ENCODE measurements at regions not wholly inside any gene's neighbourhood (a gene's known extent, or its start where the extent isn't known, plus 50 kb on each side); places are given as distances from the start of the nearest gene placed in this dataset.

DNA sequence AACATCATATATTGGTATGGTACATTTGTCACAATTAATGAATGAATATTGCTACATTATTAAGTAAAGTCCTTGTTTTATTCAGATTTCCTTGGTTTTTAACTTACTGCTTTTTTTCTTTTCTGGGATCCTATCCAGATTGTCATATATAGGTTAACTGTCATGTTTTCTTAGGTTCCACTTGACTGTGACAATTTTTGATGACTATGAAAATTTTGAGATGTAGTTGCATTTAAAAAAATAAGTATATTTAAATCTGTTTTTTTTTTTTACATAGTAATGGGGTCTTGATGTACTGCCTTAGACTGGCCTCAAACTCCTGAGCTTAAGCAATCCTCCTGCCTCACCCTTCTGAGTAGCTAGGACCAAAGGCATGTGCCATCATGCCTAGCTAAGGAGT is 76.8 kb downstream of the ATP6V1G3 start:
- no peaks in the 10 kb centered on the region for H3K36me3 ChIP-seq
- H3K27ac ChIP-seq = no peak overlapping the region
- no peaks in the 10 kb centered on the region for H3K9me3 ChIP-seq
- TF ChIP-seq, protein P1, sequence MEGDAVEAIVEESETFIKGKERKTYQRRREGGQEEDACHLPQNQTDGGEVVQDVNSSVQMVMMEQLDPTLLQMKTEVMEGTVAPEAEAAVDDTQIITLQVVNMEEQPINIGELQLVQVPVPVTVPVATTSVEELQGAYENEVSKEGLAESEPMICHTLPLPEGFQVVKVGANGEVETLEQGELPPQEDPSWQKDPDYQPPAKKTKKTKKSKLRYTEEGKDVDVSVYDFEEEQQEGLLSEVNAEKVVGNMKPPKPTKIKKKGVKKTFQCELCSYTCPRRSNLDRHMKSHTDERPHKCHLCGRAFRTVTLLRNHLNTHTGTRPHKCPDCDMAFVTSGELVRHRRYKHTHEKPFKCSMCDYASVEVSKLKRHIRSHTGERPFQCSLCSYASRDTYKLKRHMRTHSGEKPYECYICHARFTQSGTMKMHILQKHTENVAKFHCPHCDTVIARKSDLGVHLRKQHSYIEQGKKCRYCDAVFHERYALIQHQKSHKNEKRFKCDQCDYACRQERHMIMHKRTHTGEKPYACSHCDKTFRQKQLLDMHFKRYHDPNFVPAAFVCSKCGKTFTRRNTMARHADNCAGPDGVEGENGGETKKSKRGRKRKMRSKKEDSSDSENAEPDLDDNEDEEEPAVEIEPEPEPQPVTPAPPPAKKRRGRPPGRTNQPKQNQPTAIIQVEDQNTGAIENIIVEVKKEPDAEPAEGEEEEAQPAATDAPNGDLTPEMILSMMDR (IDR thresholded peaks at IDR 0.05) = no peak
- H3K4me1 ChIP-seq = no peaks in the 10 kb centered on the region
- ATAC-seq = no peak
- no peaks in the 10 kb centered on the region for H3K27me3 ChIP-seq
- no peak overlapping the region for H3K4me3 ChIP-seq
- no peak for DNase-seq
- intact Hi-C loops (cut with DNase I) = loop anchor here in 1 of 2 donors (10.0 kb wide), 1 partner anchor 389 kb away; no protein-coding TSS in a partner anchor

DNA sequence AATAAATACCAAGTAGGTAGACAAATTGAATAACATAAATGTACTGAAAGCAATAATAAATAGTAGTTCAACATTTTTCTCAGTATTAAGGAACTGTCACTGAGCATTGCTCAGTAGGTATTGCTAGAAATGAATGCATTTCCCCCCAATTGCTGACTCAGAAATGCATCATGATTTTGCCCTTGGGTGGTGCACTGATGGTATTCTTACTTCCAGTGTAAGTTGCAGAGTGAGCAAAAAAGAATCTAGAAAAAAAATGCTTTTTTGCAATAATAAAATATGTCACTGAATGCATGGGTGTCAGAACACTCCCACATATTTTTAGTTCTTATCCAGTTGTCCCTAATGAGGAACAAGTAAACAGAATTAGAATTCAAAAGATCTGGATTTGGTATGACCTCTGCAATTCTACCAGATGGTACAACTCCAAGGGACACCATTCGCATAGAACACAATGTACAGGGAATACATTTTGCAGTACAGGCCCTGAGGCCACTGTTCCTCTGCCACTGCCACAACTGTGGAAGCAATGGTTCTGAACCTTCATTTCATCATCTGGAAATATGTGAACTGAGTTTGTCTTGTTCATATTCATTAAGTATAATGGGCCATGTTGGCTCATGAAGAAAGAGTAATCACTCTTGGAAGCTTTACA is 78.0 kb downstream of the ATP6V1G3 start:
- Histone ChIP-seq H3K4me3 (no peak overlapping the region), H3K36me3 (no peaks in the 10 kb centered on the region), H3K4me1 (no peaks in the 10 kb centered on the region), H3K9me3 (no peaks in the 10 kb centered on the region), H3K27ac (no peak overlapping the region), H3K27me3 (no peaks in the 10 kb centered on the region)
- TF ChIP-seq, protein P1 (IDR thresholded peaks at IDR 0.05) = no peak
- intact Hi-C loops (cut with DNase I) = loop anchor here in 1 of 2 donors (10.0 kb wide), 1 partner anchor 388 kb away; no protein-coding TSS in a partner anchor
- DNase-seq (no peak), ATAC-seq (no peak)

DNA sequence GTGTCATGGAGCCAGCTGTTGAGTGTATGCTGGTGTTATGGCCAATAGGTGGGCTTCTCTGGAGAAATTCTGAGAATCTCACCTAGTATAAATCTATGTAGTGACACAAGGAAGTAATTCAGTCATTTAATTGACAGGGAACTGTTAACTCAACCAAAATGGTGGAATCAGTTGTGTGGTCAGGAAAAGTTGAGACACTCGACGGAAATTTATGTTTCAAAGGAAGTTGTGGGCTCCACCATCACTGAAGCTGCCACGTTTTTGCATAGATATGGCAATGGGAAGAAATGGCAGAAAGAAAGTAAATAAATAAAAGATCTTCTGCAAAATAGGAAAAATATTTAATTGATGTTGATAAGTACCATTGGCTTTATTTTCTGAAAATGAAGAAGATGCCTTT is 84.5 kb downstream of the ATP6V1G3 start:
- Histone ChIP-seq H3K4me1 (no peaks in the 10 kb centered on the region), H3K36me3 (no peaks in the 10 kb centered on the region), H3K9me3 (no peaks in the 10 kb centered on the region), H3K27me3 (no peaks in the 10 kb centered on the region), H3K4me3 (no peak overlapping the region), H3K27ac (no peak overlapping the region)
- ATAC-seq (no peak), DNase-seq (no peak)
- TF ChIP-seq, protein P1 (IDR thresholded peaks at IDR 0.05) = no peak
- intact Hi-C loops (cut with DNase I) = no loop called here

DNA sequence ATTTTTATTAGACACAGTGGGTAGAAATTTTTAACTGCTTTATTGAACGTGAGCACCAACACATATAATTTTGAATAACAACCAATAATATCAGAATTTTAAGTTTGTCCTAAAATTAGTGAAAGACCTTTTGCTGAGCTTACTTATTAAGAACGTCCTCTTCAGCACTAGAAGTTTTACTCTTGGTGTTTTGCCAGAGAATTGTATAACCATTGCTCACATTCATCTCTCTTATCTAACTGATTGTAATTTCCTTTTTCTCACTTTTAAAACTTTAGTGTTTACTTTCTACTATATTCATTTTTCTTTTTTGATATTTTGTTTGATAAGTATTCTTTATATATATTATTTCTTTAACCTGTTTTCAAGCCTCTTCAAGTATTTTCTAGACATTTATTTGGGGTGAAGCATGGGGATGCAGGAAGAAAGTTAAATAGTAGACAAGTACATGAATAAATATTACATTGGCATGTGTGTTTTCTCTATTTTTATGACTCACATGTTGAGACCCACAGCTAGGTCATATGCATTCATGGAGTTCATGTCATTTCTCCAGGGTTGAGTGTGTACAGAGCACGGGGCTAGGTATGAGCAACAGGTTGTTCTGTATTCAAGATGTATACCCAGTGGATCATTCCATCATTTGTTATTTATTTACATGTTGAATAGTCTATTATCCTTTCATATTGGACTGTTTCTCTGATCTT is 90.6 kb downstream of the ATP6V1G3 start:
- H3K27me3 ChIP-seq = no peaks in the 10 kb centered on the region
- H3K36me3 ChIP-seq = no peaks in the 10 kb centered on the region
- intact Hi-C loops (cut with DNase I) = no loop called here
- H3K4me3 ChIP-seq = no peak overlapping the region
- H3K27ac ChIP-seq = peak overlapping the region; percentile 37 to 59
- H3K9me3 ChIP-seq = no peaks in the 10 kb centered on the region
- no peak for DNase-seq
- TF ChIP-seq, protein P1 (IDR thresholded peaks at IDR 0.05) = no peak
- no peaks in the 10 kb centered on the region for H3K4me1 ChIP-seq
- peak; percentile 86 for ATAC-seq

DNA sequence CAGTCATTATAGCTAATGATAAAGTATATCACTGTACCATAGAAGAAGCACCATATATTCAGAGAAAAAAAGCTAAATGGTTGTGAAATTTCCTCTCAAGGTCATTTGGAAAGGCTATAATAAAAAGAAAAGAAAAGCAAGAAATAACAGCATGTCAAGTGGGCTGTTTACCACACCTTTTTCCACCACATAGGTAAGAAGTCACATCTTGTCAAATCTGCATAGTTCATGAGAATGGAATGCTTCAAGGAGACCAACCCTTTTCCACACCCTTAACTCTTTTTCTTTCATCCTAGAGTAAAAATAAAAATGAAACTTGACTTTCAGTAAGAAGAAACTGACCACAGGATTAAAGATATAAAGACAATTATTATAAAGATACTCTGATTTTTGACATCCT is 91.2 kb downstream of the ATP6V1G3 start:
- Histone ChIP-seq H3K9me3 (no peaks in the 10 kb centered on the region), H3K27ac (peak overlapping the region; percentile 42 to 59), H3K4me1 (no peaks in the 10 kb centered on the region), H3K4me3 (no peak overlapping the region), H3K36me3 (no peaks in the 10 kb centered on the region), H3K27me3 (no peaks in the 10 kb centered on the region)
- no peak for DNase-seq
- intact Hi-C loops (cut with DNase I) = no loop called here
- ATAC-seq = peak; percentile 92
- TF ChIP-seq, protein P1 (IDR thresholded peaks at IDR 0.05) = no peak
